ENCODE measurements at regions not wholly inside any gene's neighbourhood (a gene's known extent, or its start where the extent isn't known, plus 50 kb on each side); places are given as distances from the start of the nearest gene placed in this dataset.

DNA sequence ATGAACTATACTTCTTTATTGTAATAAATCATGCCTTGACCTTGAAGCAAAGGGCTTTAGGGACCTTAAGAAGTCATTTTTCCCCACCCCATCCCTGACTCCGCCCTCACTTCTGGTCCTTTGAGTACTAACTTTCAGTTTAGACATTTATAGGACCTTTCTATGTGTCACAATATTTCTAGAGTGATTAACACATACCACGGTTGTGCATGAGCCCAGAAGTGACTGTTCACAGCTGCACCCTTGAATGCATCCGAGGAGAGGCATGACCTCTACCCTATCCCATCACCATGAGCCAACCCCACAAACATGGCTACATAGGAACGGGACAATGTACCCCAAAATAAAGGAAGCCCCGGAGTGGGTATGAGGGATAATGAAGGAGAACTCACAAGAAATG is 160.3 kb downstream of the HSD17B3 start:
- TF ChIP-seq CTCF (conservative IDR thresholded peaks at IDR 0.05 in 1 of 2, IDR thresholded peaks at IDR 0.05 in 1 of 2; ENCODE audit: low read depth in 1 of 2, low read length in 2 of 2) (no peak), EZH2 (IDR thresholded peaks at IDR 0.05; ENCODE audit: low read length, missing control alignments) (no peak)
